CD4-positive, alpha-beta T cell (primary cell): ENCODE measurements at regions not wholly inside any gene's neighbourhood (a gene's known extent, or its start where the extent isn't known, plus 50 kb on each side); places are given as distances from the start of the nearest gene placed in this dataset.

Experiments used
- ATAC-seq: fragments of 200-7000 bp; cut with Tn5 transposase; one replicate; pipeline ENCODE4 v1.10.0; 2022; ENCODE audit warnings: mild to moderate bottlenecking; ENCODE audit not compliant: poor library complexity
- CTCF ChIA-PET: fragments of 350-600 bp; sonication (Branson Sonifier 250); formaldehyde crosslinking; loops from one replicate; lab custom pipeline; 2021; ENCODE audit warnings: antibody characterized with exemption, inconsistent platforms; lab: Charles Lee
- POLR2A ChIA-PET: fragments of 350-600 bp; sonication (Branson Sonifier 250); formaldehyde crosslinking; loops from one replicate; lab custom pipeline; 2021; ENCODE audit warnings: antibody characterized with exemption, inconsistent platforms; lab: Charles Lee
- DNase-seq, 14 experiments: peaks; one replicate each; pipeline ENCODE4 v3.0.0-alpha.2; 2013 to 2020; ENCODE audit warnings: mixed read lengths in 2 of 14
- H3K27ac ChIP-seq, 2 donors: one replicate each; pipeline versions ENCODE4 v1.5.1 to v1.7.0; 2013; ENCODE audit warnings: low read length in 2 of 2, low read depth in 1 of 2, mild to moderate bottlenecking in 1 of 2
- H3K27me3 ChIP-seq, 2 experiments: 1 replicate in 1 of 2; 2 replicates in 1 of 2; pipeline versions ENCODE4 v1.6.1 to v1.7.0; 2013; ENCODE audit warnings: low read length in 2 of 2, control low read depth in 1 of 2, mild to moderate bottlenecking in 1 of 2, moderate library complexity in 1 of 2; ENCODE audit not compliant: insufficient read depth in 2 of 2, control insufficient read depth in 1 of 2
- H3K36me3 ChIP-seq: one replicate; pipeline ENCODE4 v1.6.1; 2013; ENCODE audit warnings: low read length, control low read depth; ENCODE audit not compliant: insufficient read depth
- H3K4me1 ChIP-seq: one replicate; pipeline ENCODE4 v1.6.1; 2013; ENCODE audit warnings: low read length, control low read depth; ENCODE audit not compliant: insufficient read depth
- H3K4me3 ChIP-seq: one replicate; pipeline ENCODE4 v1.5.1; 2013; ENCODE audit warnings: mild to moderate bottlenecking, low read length, moderate library complexity
- H3K9me3 ChIP-seq, 2 experiments: 1 replicate in 1 of 2; 2 replicates in 1 of 2; pipeline versions ENCODE4 v1.6.1 to v1.7.0; 2013; ENCODE audit warnings: low read length in 2 of 2, mild to moderate bottlenecking in 2 of 2, control low read depth in 1 of 2, moderate library complexity in 1 of 2; ENCODE audit not compliant: control insufficient read depth in 1 of 2, insufficient read depth in 1 of 2
- H3K27ac Mint-ChIP-seq: one replicate; pipeline ENCODE4 v1.8.0; 2020; ENCODE audit warnings: mixed read lengths
- H3K27me3 Mint-ChIP-seq: one replicate; pipeline ENCODE4 v1.8.0; 2021; ENCODE audit warnings: mixed read lengths
- H3K36me3 Mint-ChIP-seq: one replicate; pipeline ENCODE4 v1.8.0; 2021; ENCODE audit warnings: low read depth, mixed read lengths
- H3K4me1 Mint-ChIP-seq: one replicate; pipeline ENCODE4 v1.8.0; 2021; ENCODE audit warnings: low read depth, mixed read lengths
- H3K4me3 Mint-ChIP-seq: one replicate; pipeline ENCODE4 v1.8.0; 2020; ENCODE audit warnings: mild to moderate bottlenecking, mixed read lengths
- H3K9me3 Mint-ChIP-seq: one replicate; pipeline ENCODE4 v1.8.0; 2020; ENCODE audit warnings: mixed read lengths
- CTCF ChIP-seq: fragments of 200-600 bp; IDR thresholded peaks from one replicate; pipeline ENCODE4 v1.8.0; 2022; ENCODE audit warnings: antibody characterized with exemption, mild to moderate bottlenecking
- intact Hi-C, 2 experiments: fragments of 100-400 bp; cut with DNase I in 1 of 2; cut with micrococcal nuclease in 1 of 2; formaldehyde crosslinking; loops; one replicate each; pipeline versions ENCODE4 v1.15.1 to v1.9.0; 2023 to 2025; cut with DNase I, micrococcal nuclease

DNA sequence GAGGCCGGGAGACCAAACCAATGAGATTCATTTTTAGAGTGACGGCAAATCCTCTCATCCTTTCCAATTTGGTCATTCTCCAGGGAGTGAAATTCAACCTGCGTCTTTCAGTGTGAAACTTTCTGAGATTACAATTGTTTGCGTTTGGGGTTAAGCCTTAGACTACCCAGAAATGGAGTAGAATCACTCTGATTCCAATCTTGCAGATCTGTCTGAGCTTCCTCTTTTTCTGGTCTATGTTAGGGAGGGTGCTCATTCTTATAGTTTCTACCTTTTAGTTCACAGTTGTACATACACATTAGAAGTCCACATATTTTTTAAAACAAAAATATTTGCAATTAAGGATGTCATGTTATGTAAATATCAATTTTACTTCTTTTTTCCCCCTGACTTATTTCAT lies 183.0 kb upstream of the PHACTR1 start:
- H3K27ac Mint-ChIP-seq, result no peak overlapping the region
- H3K9me3 Mint-ChIP-seq, result no peaks in the 10 kb centered on the region
- CTCF ChIA-PET, result no interaction called here
- no peaks in the 10 kb centered on the region for H3K4me1 ChIP-seq
- H3K4me3 ChIP-seq, result no peak overlapping the region
- H3K27me3 ChIP-seq, result peaks cover 0 to 3% of the 10 kb centered on the region in 2 experiments
- no peak overlapping the region for H3K4me3 Mint-ChIP-seq
- intact Hi-C loops, result no loop called here
- no peaks in the 10 kb centered on the region for H3K4me1 Mint-ChIP-seq
- ATAC-seq (no peak), DNase-seq (no peak)
- H3K27ac ChIP-seq, result no peak overlapping the region
- H3K27me3 Mint-ChIP-seq, result no peaks in the 10 kb centered on the region
- no peaks in the 10 kb centered on the region for H3K36me3 Mint-ChIP-seq
- no peak for TF ChIP-seq CTCF
- H3K9me3 ChIP-seq, result no peaks in the 10 kb centered on the region
- POLR2A ChIA-PET, result no interaction called here
- no peaks in the 10 kb centered on the region for H3K36me3 ChIP-seq

DNA sequence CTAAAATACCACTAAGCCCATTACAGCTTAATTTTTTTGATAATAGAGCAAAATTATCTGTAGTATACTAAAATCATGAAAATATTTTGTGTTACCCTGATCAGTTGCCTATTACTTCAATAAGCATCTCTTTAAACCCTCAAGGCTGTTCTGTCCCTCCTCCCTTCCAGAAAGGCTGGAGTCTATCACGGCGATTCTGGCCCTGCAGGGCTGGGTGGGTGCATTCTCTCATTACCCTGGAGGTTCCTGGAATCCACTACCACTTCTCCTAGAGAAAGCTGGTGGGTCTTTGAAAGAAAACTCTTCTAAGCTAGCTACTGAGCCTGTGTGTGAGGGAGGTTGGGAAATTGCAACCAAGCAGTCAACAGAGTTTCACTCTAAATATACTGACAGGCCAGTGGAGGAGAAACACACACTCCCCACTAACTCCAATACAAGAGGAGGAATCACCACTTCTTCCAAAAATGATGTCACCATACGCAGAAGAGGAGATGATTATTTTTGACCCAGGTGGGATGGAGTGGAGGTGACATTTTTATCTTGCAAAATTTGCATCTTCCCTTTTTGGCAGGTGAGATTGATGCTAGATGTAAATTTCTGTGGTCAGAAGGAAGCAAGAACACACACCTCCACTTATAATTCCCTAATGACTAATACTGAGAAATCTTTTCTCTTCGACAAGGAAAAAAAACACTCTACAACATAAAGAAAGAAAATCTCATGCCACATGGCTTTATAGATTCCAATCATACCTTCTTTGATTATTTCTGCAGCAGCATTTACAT lies 182.3 kb upstream of the PHACTR1 start:
- Histone ChIP-seq H3K27me3 (no peaks in the 10 kb centered on the region), H3K4me1 (no peaks in the 10 kb centered on the region), H3K4me3 (no peak overlapping the region), H3K36me3 (no peaks in the 10 kb centered on the region), H3K9me3 (no peaks in the 10 kb centered on the region), H3K27ac (no peak overlapping the region)
- DNase-seq (no peak), ATAC-seq (no peak)
- intact Hi-C loops, result no loop called here
- no peak for TF ChIP-seq CTCF
- Mint-ChIP-seq H3K4me1 (no peaks in the 10 kb centered on the region), H3K27ac (no peak overlapping the region), H3K4me3 (no peak overlapping the region), H3K27me3 (peaks cover 1% of the 10 kb centered on the region), H3K9me3 (no peaks in the 10 kb centered on the region), H3K36me3 (no peaks in the 10 kb centered on the region)
- POLR2A ChIA-PET, result no interaction called here
- CTCF ChIA-PET, result no interaction called here

- Mint-ChIP-seq H3K27ac (no peak overlapping the region), H3K36me3 (no peaks in the 10 kb centered on the region), H3K9me3 (no peaks in the 10 kb centered on the region), H3K27me3 (peaks cover 5% of the 10 kb centered on the region), H3K4me1 (no peaks in the 10 kb centered on the region), H3K4me3 (no peak overlapping the region)
- no peak for ATAC-seq
- CTCF ChIA-PET, result no interaction called here
- no peaks in the 10 kb centered on the region for H3K36me3 ChIP-seq
- intact Hi-C loops, result no loop called here
- TF ChIP-seq CTCF, result no peak
- no peaks in the 10 kb centered on the region for H3K27me3 ChIP-seq
- no peak for DNase-seq
- no peaks in the 10 kb centered on the region for H3K9me3 ChIP-seq
- H3K4me3 ChIP-seq, result no peak overlapping the region
- no peaks in the 10 kb centered on the region for H3K4me1 ChIP-seq
- POLR2A ChIA-PET, result no interaction called here
- H3K27ac ChIP-seq, result no peak overlapping the region
Observed at GRCh38 chr6:12535586-12536314, 180.8 kb upstream of the PHACTR1 start.
